Right renal cortex interstitium (tissue), 3 donors: ENCODE measurements at regions not wholly inside any gene's neighbourhood (a gene's known extent, or its start where the extent isn't known, plus 50 kb on each side); places are given as distances from the start of the nearest gene placed in this dataset.

Source experiments
- DNase-seq, 3 donors: peaks; one replicate each; pipeline ENCODE4 v3.0.0-alpha.2; 2013; ENCODE audit warnings: low read depth in 3 of 3, low spot score in 2 of 3

GRCh38 chr10:4102802-4103344, 317.9 kb upstream of the KLF6 start:
- no peak for DNase-seq

GRCh38 chr10:4101918-4102654, 317.1 kb upstream of the KLF6 start:
- no peak for DNase-seq

GRCh38 chr10:4100380-4100779, 315.4 kb upstream of the KLF6 start:
- no peak for DNase-seq

DNA sequence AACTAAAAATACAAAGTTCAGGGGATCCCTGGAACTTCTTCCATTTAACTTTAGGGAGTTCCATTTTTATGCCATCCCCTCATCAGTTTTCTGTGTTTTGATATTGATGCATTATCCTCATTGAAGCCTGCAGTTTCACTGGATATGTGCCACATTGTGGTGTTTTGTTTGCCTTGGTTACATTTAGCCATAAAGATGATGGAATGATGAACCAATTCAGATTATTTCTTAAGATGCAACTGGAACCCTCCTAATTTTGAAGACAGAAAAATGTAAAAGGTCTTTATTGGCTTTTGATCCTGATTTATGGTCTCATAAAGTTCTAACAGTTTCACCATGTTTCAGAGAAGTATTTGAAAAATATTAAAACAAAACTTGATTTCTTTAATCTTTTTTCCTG, 314.2 kb upstream of the KLF6 start:
- DNase-seq = no peak

DNA sequence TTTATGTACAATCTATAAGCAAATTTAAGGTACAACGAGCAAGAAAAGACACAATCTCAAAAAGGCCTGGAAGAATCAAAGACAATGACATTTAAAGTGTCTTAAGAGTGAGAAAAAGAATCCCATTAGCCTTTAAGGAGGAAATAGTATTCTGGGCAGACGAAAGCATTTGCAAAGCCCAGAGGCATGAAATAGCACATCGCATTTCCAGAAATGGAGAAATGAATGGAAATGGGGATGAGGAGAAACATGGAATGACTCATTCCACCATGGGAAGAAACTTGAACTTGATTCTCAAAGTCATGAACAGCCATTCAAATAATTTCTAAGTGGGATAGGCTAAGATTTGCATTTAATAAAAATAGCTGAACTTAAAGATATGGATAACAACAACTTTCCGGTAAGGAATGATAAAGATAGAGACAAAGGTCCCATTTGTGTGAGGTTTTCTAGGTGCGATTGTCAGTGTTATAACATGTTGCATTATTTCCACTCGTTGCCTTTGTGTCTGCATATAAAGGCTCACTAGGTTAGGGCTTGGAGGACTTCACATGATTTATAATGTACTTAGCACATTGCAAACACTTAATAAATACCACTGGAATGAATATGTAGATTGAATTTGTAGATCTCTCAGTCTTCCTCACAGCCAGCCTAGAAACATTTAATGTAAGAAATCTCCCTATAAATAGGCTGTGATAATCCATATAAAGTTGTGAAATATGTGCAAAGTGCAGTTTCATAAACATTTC, 310.3 kb upstream of the KLF6 start:
- no peak for DNase-seq

DNA sequence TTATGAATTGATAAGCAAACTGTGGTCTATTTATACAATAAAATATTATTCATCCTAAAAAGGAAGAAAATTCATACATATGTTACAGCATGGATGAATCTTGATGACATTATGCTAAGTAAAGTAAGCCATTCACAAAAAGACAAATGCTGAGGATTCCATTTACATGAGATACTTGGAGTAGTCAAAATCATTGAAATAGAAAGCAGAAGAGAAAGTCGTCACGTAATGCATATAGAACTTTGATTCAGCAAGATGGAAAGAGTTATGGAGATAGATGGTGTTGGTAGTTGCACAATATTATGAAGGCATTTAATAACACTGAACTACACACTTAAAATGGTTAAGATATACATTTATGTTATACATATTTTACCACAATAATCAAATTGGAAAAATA, 309.7 kb upstream of the KLF6 start:
- DNase-seq = no peak

GRCh38 chr10:4093438-4093837, 308.4 kb upstream of the KLF6 start:
- no peak for DNase-seq

GRCh38 chr10:4088354-4089066, 303.5 kb upstream of the KLF6 start:
- DNase-seq = no peak

- DNase-seq = no peak
Observed at GRCh38 chr10:4086131-4086898, 301.3 kb upstream of the KLF6 start.

DNA sequence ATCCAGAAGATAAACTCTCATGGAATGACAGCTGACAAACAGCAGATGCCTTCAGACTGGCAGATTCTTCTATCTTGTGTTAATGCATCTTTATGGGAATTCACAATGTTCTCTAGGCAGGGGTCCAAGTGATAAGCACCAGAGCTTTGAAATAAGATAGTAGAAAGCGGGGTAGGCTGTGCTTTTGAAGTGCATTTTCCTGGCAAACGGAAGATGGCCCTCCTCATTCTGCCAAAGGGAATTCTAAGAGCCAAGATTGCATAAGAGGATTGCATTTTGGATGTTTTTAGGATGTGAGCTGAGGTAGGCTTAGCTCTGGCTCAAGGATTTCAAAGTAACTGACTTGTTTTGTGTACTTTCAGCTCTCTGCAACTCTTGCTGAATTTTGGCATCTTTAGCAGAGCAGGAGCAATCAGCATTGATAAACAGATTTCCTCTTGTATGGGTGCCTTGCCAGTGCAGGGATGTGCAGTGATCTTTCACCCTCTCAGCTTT, 298.5 kb upstream of the KLF6 start:
- DNase-seq = no peak

DNA sequence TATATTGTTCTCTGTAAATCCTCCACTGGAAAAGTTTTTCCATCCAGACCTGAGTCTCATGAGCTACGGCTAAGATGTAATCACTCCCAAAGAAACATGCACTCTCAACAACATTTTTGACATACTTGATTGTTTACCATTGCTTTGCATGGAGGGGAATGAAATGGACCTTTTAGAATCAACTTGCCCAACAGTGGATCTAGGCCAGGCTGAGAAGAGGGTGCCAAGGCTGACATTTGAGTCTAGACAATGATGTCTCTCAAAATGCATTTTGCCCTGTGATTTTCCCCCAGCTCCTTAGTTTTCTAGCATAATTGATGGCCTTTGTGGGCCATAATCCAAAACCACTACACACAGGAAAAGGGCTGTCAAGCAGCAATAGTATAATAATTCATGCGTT, 297.9 kb upstream of the KLF6 start:
- no peak for DNase-seq

GRCh38 chr10:4081685-4082111, 296.7 kb upstream of the KLF6 start:
- no peak for DNase-seq

DNA sequence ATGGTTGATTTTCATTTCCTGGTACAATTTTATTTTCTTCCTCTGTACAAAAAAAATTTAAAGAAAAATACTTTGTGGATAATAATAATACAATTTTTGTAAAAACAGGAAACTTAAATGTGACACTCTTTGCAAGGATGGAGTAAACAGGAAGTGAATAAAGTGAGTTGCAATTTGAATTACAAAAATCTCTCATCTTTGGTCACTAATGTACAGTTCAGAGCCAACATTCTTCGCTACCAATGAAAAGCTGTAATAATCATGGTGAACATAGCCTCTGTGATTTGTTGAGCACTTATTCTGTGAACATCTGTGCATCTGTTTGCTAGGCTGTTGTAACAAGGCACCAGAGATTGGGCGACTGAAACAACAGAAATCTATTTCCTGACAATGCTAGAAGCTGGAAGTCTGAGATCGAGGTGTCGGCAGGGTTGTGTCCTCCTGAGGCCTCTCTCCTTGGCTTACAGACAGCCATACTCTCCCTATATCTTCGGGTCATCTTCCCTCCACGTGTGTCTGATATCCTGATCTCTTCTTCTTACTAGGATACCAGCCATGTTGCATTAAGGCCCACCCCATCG, 295.3 kb upstream of the KLF6 start:
- no peak for DNase-seq

DNA sequence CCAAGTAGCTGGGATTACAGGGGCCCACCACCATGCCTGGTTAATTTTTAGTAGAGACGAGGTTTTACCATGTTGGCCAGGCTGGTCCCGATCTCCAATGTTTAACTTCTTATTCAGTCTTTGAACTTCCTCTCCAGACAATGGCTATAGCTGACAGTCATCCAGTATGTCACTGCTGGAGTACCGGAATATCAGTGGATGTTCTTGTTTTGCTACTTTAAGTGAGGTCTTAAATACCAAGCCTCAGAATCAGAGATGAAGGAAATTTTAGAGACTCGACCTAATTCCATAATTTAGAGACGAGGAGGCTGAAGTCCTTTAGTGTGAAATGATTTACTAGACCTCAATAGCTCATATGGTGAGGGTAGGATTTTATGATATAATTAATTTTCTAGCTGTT, 294.8 kb upstream of the KLF6 start:
- DNase-seq = no peak

DNA sequence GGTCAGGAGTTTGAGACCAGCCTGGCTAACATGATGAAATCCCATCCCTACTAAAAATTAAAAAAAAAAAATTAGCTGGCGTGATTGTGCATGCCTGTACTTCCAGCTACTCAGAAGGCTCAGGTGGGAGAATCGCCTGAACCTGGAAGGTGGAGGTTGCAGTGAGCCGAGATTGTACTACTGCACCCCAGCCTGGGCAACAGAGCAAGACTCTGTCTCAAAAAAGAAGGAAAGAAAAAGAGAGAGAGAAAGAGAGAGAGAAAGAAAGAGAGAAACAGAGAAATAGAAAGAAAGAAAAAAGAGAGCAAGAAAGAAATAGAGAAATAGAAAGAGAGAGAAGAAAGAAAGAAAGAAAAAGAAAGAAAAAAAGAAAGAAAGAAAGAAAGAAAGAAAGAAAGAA, 292.8 kb upstream of the KLF6 start:
- no peak for DNase-seq

GRCh38 chr10:4076983-4077382, 292.0 kb upstream of the KLF6 start:
- DNase-seq = no peak

GRCh38 chr10:4075443-4075842, 290.4 kb upstream of the KLF6 start:
- no peak for DNase-seq

- DNase-seq = no peak
Observed at GRCh38 chr10:4074545-4075407, 289.8 kb upstream of the KLF6 start.

DNA sequence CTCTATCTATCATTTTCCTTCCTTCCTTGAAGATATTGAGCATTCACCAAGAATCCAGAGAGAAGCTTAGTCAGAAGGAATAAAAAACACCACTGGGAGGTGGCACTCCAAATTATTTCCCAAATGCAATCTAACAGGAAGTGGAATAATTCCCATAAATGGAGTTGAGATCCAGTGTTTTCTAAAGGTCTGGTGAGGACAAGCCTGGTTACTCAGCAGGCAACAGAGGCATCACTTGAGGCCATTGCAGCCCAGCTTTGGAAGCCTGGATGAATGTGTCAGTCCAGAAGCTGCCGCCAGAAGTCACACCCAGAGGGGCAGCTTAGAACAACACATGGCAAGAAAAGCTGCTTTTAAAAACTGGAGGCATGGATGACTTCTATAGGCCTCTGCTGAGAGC, 288.9 kb upstream of the KLF6 start:
- DNase-seq = no peak
